GM23338 (cell line): ENCODE measurements at regions not wholly inside any gene's neighbourhood (a gene's known extent, or its start where the extent isn't known, plus 50 kb on each side); places are given as distances from the start of the nearest gene placed in this dataset.

Experiments
- CREB1 ChIP-seq: fragments of 250-450 bp; sonication (Bioruptor Pico); IDR thresholded peaks from 2 replicates; pipeline ENCODE4 v1.5.0; 2020; ENCODE audit warnings: low read depth, mild to moderate bottlenecking, moderate library complexity
- CTCF ChIP-seq, 2 experiments: fragments of 200-600 bp in 1 of 2; sonication (generic) in 1 of 2; conservative IDR thresholded peaks; 2 replicates each; pipeline versions ENCODE4 v1.5.1 to v1.6.1; 2016 to 2017; ENCODE audit warnings: antibody characterized with exemption in 2 of 2, low read depth in 2 of 2, mild to moderate bottlenecking in 2 of 2, moderate library complexity in 1 of 2
- ETS1 ChIP-seq: IDR thresholded peaks from 2 replicates; pipeline ENCODE4 v1.6.1; 2016; ENCODE audit warnings: antibody characterized with exemption
- EZH2 ChIP-seq: fragments of 200-600 bp; sonication (generic); IDR thresholded peaks from one replicate; pipeline ENCODE4 v1.8.0; 2017; ENCODE audit warnings: antibody characterized with exemption, mild to moderate bottlenecking, low read depth; ENCODE audit not compliant: unreplicated experiment
- STAT1 ChIP-seq: IDR thresholded peaks from one replicate; pipeline ENCODE4 v1.6.1; 2016; ENCODE audit warnings: antibody characterized with exemption; ENCODE audit not compliant: unreplicated experiment
- ZNF114 ChIP-seq: fragments of 250-450 bp; sonication (Bioruptor Pico); IDR thresholded peaks from 2 replicates; pipeline ENCODE4 v1.5.0; 2020; ENCODE audit warnings: mild to moderate bottlenecking, moderate library complexity
- ZNF331 ChIP-seq: fragments of 250-450 bp; sonication (Bioruptor Pico); IDR thresholded peaks from 2 replicates; pipeline ENCODE4 v1.5.0; 2020; ENCODE audit warnings: low read depth, mild to moderate bottlenecking, moderate library complexity
- ZNF462 ChIP-seq: fragments of 250-450 bp; sonication (Bioruptor Pico); IDR thresholded peaks from 2 replicates; pipeline ENCODE4 v1.5.0; 2020; ENCODE audit warnings: mild to moderate bottlenecking, moderate library complexity

GRCh38 chr5:63613442-63613841 is 348.8 kb downstream of the HTR1A start (continued):
- no peak for TF ChIP-seq ZNF462 (CRISPR knock-in tag)
- no peak for TF ChIP-seq CREB1 (CRISPR knock-in tag)
- no peak for TF ChIP-seq ZNF331 (CRISPR knock-in tag)
- TF ChIP-seq ETS1 = no peak
- TF ChIP-seq STAT1 = no peak
- no peak for TF ChIP-seq CTCF (conservative IDR thresholded peaks at IDR 0.05; ENCODE audit: low read depth in 2 of 2)
- TF ChIP-seq ZNF114 (CRISPR knock-in tag) = no peak
- no peak for TF ChIP-seq EZH2
